Testis (tissue), 2 donors: ENCODE measurements at regions not wholly inside any gene's neighbourhood (a gene's known extent, or its start where the extent isn't known, plus 50 kb on each side); places are given as distances from the start of the nearest gene placed in this dataset.

ENCODE experiments used
- POLR2A ChIP-seq: fragments of 450-650 bp; IDR thresholded peaks from one replicate; pipeline ENCODE4 v1.6.1; 2017; ENCODE audit warnings: antibody characterized with exemption, mild to moderate bottlenecking, moderate library complexity
- TF ChIP-seq, protein P1 (sequence below), 3 experiments: fragments of 450-650 bp in 2 of 3; fragments of 200-600 bp in 1 of 3; sonication (generic) in 1 of 3; IDR thresholded peaks; one replicate each; pipeline ENCODE4 v1.5.1; 2016 to 2019; ENCODE audit warnings: antibody characterized with exemption in 3 of 3, mild to moderate bottlenecking in 2 of 3, moderate library complexity in 1 of 3

DNA sequence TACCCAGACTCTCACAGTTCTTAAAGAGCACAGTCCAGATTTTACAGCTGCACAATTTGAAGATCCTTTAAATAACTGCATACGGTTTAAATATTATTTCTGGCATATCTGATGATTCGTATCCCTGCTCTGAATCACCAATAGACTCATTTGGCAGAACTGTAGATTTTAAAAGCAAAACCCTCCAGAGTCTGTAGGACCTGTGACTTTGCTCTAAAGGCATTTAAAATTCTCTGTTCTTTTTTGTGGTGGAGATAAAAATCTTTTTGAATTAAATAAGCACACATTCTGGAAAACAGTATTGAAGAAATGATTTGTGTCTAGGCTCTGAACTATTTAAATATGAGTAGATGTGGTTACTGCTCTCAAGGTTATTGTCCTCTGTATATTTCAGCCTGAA, 246.2 kb upstream of the PITX2 start:
- TF ChIP-seq POLR2A: no peak
- TF ChIP-seq, protein P1, sequence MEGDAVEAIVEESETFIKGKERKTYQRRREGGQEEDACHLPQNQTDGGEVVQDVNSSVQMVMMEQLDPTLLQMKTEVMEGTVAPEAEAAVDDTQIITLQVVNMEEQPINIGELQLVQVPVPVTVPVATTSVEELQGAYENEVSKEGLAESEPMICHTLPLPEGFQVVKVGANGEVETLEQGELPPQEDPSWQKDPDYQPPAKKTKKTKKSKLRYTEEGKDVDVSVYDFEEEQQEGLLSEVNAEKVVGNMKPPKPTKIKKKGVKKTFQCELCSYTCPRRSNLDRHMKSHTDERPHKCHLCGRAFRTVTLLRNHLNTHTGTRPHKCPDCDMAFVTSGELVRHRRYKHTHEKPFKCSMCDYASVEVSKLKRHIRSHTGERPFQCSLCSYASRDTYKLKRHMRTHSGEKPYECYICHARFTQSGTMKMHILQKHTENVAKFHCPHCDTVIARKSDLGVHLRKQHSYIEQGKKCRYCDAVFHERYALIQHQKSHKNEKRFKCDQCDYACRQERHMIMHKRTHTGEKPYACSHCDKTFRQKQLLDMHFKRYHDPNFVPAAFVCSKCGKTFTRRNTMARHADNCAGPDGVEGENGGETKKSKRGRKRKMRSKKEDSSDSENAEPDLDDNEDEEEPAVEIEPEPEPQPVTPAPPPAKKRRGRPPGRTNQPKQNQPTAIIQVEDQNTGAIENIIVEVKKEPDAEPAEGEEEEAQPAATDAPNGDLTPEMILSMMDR (IDR thresholded peaks at IDR 0.05): no peak
